DND-41 (cell line): ENCODE measurements at regions not wholly inside any gene's neighbourhood (a gene's known extent, or its start where the extent isn't known, plus 50 kb on each side); places are given as distances from the start of the nearest gene placed in this dataset.

Experiments
- CTCF ChIP-seq: IDR thresholded peaks from 2 replicates; pipeline ENCODE4 v1.5.1; 2012; ENCODE audit warnings: borderline replicate concordance, low read length, moderate library complexity, mild to moderate bottlenecking; ENCODE audit not compliant: poor library complexity, severe bottlenecking; ENCODE audit errors: extremely low read depth
- EZH2 ChIP-seq: IDR thresholded peaks from 3 replicates; pipeline ENCODE4 v1.6.1; 2012; ENCODE audit warnings: borderline replicate concordance, low read depth, mild to moderate bottlenecking, moderate library complexity, low read length, inconsistent platforms; ENCODE audit not compliant: severe bottlenecking

GRCh38 chr14:26328791-26329190 lies 269.0 kb downstream of the NOVA1 start:
- TF ChIP-seq CTCF (no peak), EZH2 (no peak)
